ENCODE measurements at regions not wholly inside any gene's neighbourhood (a gene's known extent, or its start where the extent isn't known, plus 50 kb on each side); places are given as distances from the start of the nearest gene placed in this dataset.

DNA sequence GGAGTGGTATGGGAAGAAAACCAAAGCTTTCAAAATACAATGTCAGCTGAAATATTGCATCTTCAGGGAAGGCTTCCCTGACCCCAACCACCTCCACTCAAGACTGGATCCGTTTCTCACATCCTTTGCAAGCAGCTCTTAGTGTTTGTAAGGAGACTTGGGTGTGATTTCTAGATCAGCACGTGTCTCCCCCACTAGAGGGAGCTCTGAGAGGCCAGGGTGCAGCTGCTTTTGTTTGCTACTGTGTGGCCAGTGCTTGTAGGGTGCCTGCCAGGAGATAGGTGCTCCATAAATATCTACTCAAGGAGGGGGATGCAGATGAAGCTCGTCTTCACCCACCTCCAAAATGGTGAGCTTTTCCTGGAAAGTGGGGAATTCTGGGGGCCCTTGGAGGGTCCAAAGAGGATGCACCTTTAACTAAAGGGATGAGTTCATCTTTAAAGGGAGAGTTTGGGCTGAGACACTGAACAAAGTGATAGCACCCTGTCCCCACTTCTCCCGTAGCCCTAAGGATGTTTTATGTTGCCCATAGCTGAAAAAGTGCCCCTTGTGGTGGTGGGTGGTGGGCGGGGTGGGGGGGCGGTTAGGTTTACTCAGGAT is 52.6 kb upstream of the MAFB start:
- no peak overlapping the region for H3K4me3 ChIP-seq (replicated peaks in 1 of 3; ENCODE audit: insufficient read depth in 1 of 3, low read depth in 1 of 3, low read length in 3 of 3)
- H3K36me3 ChIP-seq (ENCODE audit: control insufficient read depth in 2 of 2, extremely low read depth in 1 of 2, insufficient read depth in 2 of 2, low read length in 2 of 2), result no peaks in the 10 kb centered on the region
- FAIRE-seq (peak; percentile 72), DNase-seq (ENCODE audit: low read depth, low spot score) (peak; percentile 61)
- H3K79me2 ChIP-seq (ENCODE audit: control insufficient read depth, insufficient read depth, low read length), result no peaks in the 10 kb centered on the region
- no peak overlapping the region for H2AFZ ChIP-seq (ENCODE audit: low read depth, low read length)
- BruUV-seq (replicated peaks), result no TSS peak
- H3K27me3 ChIP-seq (ENCODE audit: control insufficient read depth in 2 of 2, insufficient read depth in 2 of 2, low read length in 2 of 2), result peaks cover 9 to 14% of the 10 kb centered on the region in 2 experiments
- dilution Hi-C loops (cut with MboI; ENCODE audit: extremely low pct_ligation_motif_present, low sequenced_read_pairs), result no loop called here
- H3K9me3 ChIP-seq (replicated peaks; ENCODE audit: control insufficient read depth, insufficient read depth, low read length), result no peaks in the 10 kb centered on the region
- H4K20me1 ChIP-seq (replicated peaks; ENCODE audit: control insufficient read depth, extremely low read depth, insufficient read depth, low read length), result no peaks in the 10 kb centered on the region
- H3K4me1 ChIP-seq (ENCODE audit: control insufficient read depth, extremely low read depth, insufficient read depth, low read length), result no peaks in the 10 kb centered on the region
- intact Hi-C loops (cut with micrococcal nuclease), result loop anchor here (1.0 to 5.0 kb wide), 3 partner anchors 56 to 222 kb away; no protein-coding TSS in a partner anchor
- H3K9ac ChIP-seq (replicated peaks; ENCODE audit: extremely low read depth, insufficient read depth, low read length), result no peak overlapping the region
- no peak overlapping the region for H3K27ac ChIP-seq (ENCODE audit: insufficient read depth, low read depth, low read length)
- no peaks in the 10 kb centered on the region for H3K9me1 ChIP-seq (replicated peaks; ENCODE audit: control insufficient read depth, extremely low read depth, insufficient read depth, low read length)
- POLR2A ChIA-PET, result no interaction called here
- TF ChIP-seq, protein P1, sequence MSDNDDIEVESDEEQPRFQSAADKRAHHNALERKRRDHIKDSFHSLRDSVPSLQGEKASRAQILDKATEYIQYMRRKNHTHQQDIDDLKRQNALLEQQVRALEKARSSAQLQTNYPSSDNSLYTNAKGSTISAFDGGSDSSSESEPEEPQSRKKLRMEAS (IDR thresholded peaks at IDR 0.05; ENCODE audit: insufficient read depth, insufficient read length), result peak; percentile 28
- TF ChIP-seq FOS (IDR thresholded peaks at IDR 0.05; ENCODE audit: borderline replicate concordance, insufficient read depth, low read length) (no peak), POLR2AphosphoS5 (IDR thresholded peaks at IDR 0.05; ENCODE audit: insufficient read depth, low read depth, low read length) (no peak), MYC (IDR thresholded peaks at IDR 0.05; ENCODE audit: low read depth, low read length) (no peak), POLR2A (IDR thresholded peaks at IDR 0.05; ENCODE audit: low read depth, low read length) (no peak), EZH2 (IDR thresholded peaks at IDR 0.05; ENCODE audit: borderline replicate concordance, low read depth, low read length, severe bottlenecking) (no peak), GATA2 (IDR thresholded peaks at IDR 0.05; ENCODE audit: insufficient read depth, insufficient read length, low read depth, low read length) (no peak), JUN (IDR thresholded peaks at IDR 0.05; ENCODE audit: borderline replicate concordance, insufficient read depth, insufficient read length, low read depth) (no peak)
- TF ChIP-seq, protein P2, sequence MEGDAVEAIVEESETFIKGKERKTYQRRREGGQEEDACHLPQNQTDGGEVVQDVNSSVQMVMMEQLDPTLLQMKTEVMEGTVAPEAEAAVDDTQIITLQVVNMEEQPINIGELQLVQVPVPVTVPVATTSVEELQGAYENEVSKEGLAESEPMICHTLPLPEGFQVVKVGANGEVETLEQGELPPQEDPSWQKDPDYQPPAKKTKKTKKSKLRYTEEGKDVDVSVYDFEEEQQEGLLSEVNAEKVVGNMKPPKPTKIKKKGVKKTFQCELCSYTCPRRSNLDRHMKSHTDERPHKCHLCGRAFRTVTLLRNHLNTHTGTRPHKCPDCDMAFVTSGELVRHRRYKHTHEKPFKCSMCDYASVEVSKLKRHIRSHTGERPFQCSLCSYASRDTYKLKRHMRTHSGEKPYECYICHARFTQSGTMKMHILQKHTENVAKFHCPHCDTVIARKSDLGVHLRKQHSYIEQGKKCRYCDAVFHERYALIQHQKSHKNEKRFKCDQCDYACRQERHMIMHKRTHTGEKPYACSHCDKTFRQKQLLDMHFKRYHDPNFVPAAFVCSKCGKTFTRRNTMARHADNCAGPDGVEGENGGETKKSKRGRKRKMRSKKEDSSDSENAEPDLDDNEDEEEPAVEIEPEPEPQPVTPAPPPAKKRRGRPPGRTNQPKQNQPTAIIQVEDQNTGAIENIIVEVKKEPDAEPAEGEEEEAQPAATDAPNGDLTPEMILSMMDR (IDR thresholded peaks at IDR 0.05; ENCODE audit: extremely low read depth in 1 of 2, insufficient read depth in 1 of 2, low read depth in 1 of 2, low read length in 2 of 2), result peak; percentile 73 to 86
- CTCF ChIA-PET, result interaction anchor here (0.6 to 5.6 kb wide), 41 partner anchors 10 to 1629 kb away, joined by 3 to 207 read pairs (median 4); no protein-coding TSS in a partner anchor
- H3K4me2 ChIP-seq (ENCODE audit: insufficient read depth, low read length), result no peak overlapping the region
